Right cardiac atrium (tissue), 5 donors: ENCODE measurements at regions not wholly inside any gene's neighbourhood (a gene's known extent, or its start where the extent isn't known, plus 50 kb on each side); places are given as distances from the start of the nearest gene placed in this dataset.
"Not testable (repeated sequence)": the region's sequence is repeated elsewhere in the genome, so short reads cannot be mapped to it uniquely, and the experiment has no call there.

ENCODE experiments used
- ATAC-seq, 2 donors: fragments of 200-7000 bp; cut with Tn5 transposase; one replicate each; pipeline versions ENCODE4 v1.8.0 to v1.9.1; 2020; ENCODE audit warnings: moderate library complexity in 2 of 2, mild to moderate bottlenecking in 1 of 2
- DNase-seq, 3 donors: peaks; one replicate each; pipeline ENCODE4 v3.0.0-alpha.2; 2020
- H3K27ac ChIP-seq: one replicate; pipeline ENCODE4 v1.5.1; 2013; ENCODE audit warnings: mild to moderate bottlenecking, low read length, control low read depth, moderate library complexity
- H3K27me3 ChIP-seq: one replicate; pipeline ENCODE4 v1.6.1; 2013; ENCODE audit not compliant: control insufficient read depth, insufficient read depth
- H3K4me1 ChIP-seq: one replicate; pipeline ENCODE4 v1.6.1; 2013; ENCODE audit warnings: low read length; ENCODE audit not compliant: control insufficient read depth, insufficient read depth
- H3K4me3 ChIP-seq: one replicate; pipeline ENCODE4 v1.5.1; 2013; ENCODE audit warnings: low read length, control low read depth
- H3K9me3 ChIP-seq: one replicate; pipeline ENCODE4 v1.6.1; 2013; ENCODE audit warnings: low read length; ENCODE audit not compliant: control insufficient read depth
- WGBS: extraction: QIAGEN DNeasy Blood & Tissue Kit; methylation state at CpG from one replicate; pipeline ENCODE4 v1.1.7; 2013; 5-methylcytosine and 5-hydroxymethylcytosine counted together
- intact Hi-C, 4 donors: fragments of 100-400 bp; cut with DNase I; formaldehyde crosslinking; loops; one replicate each; pipeline versions ENCODE4 v1.11.0 to v1.14.0; 2022 to 2023
- donor health status: healthy with polysubstance abuse.
- donor health status: DM: no; HTN: yes; CAD: no.
- donor health status: DM: no; HTN: no; CAD: no.
- donor health status: DM: no; HTN: yes; CAD: no; lungs with severe emphysema.
- donor health status: DM: yes; HTN: yes; CAD: no.

DNA sequence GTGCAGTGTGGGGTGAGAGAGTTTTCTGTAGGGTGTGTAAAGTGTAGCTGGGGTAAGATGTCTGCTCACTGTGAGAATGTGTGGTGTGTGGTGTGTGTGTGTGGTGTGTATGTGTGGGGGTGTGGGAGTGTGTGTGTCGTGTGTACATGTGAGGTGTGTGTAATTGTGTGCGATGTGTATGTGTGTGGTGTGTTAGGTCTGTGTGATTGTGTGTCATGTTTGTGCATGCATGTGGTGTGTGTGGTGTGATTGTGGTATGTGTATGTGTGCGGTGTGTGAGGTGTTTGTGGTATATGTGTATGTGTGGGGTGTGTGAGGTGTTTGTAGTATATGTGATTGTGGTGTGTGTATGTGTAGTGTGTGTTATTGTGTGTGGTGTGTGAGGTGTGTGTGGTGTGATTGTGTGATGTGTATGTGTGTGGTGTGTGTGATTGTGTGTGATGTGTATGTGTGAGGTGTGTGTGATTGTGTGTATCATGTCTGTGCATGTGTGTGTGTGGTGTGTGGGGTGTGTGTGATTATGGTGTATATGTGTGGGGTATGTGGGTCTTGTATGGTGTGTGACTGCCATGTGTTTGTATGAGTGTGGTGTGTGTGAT lies 241.7 kb upstream of the HDAC4 start:
- intact Hi-C loops = no loop called here
- Histone ChIP-seq H3K27me3 (no peaks in the 10 kb centered on the region), H3K27ac (no peak overlapping the region), H3K4me1 (no peaks in the 10 kb centered on the region), H3K4me3 (no peak overlapping the region), H3K9me3 (no peaks in the 10 kb centered on the region)
- no peak for ATAC-seq
- DNase-seq = no peak
- 77% methylated on average over 3 of the region's 3 CpGs for WGBS

DNA sequence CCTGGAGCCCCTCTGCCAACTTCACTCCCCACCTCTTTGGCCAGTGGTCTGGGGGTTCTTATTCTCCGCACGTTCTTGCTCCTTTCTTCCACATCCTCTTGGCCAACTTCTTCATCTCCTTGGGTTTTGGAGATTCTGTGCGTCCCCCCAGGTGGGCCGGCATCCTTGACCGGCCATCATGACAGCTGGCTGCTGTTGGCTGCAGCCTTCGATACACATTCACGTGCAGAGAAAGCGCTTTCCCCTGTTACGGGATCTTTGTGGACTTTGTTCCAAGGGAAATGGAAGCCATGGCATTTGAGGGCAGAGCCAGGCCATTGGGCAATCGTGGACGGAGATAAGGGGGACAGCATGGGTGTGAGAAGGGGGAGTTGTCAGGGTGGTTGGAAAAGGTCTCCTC lies 241.1 kb upstream of the HDAC4 start:
- H3K27me3 ChIP-seq, H3K4me1 ChIP-seq, H3K27ac ChIP-seq, DNase-seq, intact Hi-C loops, ATAC-seq, H3K9me3 ChIP-seq, H3K4me3 ChIP-seq: not testable (repeated sequence)
- WGBS = 80% methylated on average over 11 of the region's 11 CpGs

DNA sequence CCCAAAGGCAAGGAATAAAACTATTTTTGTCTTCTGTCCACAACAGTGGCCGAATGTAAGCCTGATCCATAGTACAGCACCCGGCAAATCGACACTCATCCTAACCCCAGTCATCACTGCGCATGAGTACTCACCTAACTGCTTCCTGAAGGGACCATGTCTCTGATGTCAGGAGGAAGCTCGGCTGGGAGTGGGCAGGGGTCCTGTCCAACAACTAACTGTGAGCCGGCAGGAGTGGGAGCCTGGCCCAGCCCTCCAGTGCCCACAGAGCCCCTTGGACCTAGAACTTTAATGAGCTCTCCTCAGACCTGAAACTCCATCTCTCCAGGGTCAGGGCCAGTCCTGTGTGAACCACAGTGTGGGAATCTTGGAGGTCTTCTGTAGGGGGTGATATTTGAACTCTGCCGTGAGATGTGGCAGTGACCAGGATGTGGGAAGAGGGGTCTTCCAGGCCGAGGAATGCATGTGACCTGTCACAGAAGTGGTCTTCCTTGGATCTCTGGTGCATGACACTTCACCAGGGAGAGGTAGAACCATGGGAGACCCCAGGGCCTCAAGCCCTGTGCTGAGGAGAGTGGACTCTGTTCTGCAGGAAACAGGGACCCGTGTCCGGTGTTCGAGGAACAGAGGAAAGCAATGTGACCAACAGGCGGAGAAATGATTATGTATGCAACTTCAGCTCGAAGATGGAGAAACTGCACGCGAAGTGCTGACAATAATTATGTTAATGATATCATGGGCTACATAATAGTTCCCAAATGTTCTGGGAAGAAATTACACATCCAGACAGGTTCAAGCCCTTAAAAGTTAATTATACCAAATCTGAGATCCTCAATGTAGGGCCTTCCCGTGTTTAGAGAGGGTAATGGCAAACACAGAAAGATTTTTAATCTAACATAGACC lies 240.1 kb upstream of the HDAC4 start:
- DNase-seq (no peak), ATAC-seq (no peak)
- Histone ChIP-seq H3K4me3 (no peak overlapping the region), H3K4me1 (no peaks in the 10 kb centered on the region), H3K9me3 (no peaks in the 10 kb centered on the region), H3K27ac (no peak overlapping the region), H3K27me3 (no peaks in the 10 kb centered on the region)
- intact Hi-C loops = no loop called here
- WGBS = 87% methylated on average over 16 of the region's 16 CpGs

DNA sequence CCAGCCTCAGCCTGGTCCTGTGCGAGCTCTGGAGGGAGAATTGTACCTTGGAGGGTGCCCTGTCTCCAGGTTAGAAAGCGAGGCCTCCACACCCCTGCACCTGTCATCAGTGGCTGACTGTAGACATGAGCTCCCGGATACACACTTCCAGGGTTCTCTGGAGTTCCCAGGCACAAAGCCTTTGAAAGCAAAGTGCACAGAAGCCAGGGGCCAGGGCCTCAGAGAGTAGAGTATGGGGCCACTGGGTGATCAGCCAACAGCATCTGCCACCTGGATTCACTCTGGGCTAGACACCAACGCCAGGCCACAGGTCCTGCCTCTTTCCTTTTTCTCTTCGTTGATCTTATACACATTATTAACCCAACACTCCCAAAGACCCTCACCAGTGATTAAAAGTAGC lies 239.4 kb upstream of the HDAC4 start:
- WGBS = 73% methylated on average over 5 of the region's 5 CpGs

DNA sequence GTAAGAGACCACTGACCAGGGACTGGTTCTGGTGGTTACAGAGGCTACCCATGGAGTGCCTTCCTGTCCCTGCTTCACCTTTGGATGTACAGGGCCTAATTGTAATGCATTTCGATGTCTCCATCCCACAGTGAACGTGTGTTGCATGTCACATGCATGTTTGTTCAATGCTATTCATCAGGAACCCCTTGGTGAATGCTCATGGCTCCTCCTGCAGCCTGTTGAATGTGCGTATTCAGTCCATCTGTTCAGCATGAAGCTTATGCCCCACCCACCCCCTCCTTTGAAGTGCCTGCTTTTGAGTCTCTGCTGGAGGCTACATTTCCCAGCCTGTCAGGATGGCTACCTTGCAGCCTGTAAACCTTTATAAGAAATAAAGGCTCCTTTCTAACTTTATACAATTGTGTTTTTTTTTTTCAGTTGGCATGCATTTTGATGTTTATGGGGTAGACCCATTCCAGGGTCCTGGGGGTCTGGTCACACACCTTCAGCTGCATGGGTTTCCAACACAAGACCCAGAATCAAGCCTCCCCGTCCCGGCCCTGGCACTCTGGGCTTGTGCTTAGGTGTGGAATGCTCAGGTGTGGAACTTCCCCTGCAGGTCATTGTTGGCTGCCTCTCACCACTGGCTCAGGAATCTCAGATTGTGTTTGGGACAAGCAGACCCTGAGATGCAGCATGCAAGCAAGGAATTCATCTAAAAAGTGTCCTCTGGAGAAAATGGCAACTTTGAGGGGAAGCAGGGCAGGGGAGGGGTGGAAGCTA lies 238.8 kb upstream of the HDAC4 start:
- DNase-seq (no peak), ATAC-seq (no peak)
- Histone ChIP-seq H3K27ac (no peak overlapping the region), H3K4me3 (no peak overlapping the region), H3K27me3 (no peaks in the 10 kb centered on the region), H3K9me3 (no peaks in the 10 kb centered on the region), H3K4me1 (no peaks in the 10 kb centered on the region)
- intact Hi-C loops = no loop called here
- 81% methylated on average over 5 of the region's 5 CpGs for WGBS

More for the DNA sequence above, 239.4 kb upstream of the HDAC4 start:
- Histone ChIP-seq H3K4me1 (no peaks in the 10 kb centered on the region), H3K27me3 (no peaks in the 10 kb centered on the region), H3K9me3 (no peaks in the 10 kb centered on the region), H3K27ac (no peak overlapping the region), H3K4me3 (no peak overlapping the region)
- no peak for ATAC-seq
- DNase-seq = no peak
- intact Hi-C loops = no loop called here

DNA sequence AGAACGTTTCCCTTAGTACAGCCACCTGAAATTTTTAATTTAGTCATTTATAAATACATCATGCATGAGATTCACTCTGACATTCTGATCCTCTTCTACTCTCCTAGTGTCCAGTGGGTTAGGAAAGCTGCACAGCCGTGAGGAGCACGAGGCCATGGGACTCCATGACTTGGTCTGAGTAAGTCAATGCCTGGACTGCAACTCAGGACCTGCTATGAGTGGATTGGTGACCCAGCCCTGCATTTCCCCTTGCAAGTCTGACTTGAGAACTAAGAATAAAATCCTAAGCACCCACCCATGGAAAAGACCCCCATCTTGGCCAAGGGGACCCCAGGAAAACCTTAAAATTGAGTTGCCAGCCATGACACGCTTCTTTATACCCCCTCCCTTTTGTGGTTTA lies 237.6 kb upstream of the HDAC4 start:
- Histone ChIP-seq H3K27me3 (no peaks in the 10 kb centered on the region), H3K27ac (no peak overlapping the region), H3K4me1 (no peaks in the 10 kb centered on the region), H3K9me3 (no peaks in the 10 kb centered on the region), H3K4me3 (no peak overlapping the region)
- ATAC-seq (no peak), DNase-seq (no peak)
- intact Hi-C loops = no loop called here
- WGBS = 75% methylated on average over 4 of the region's 4 CpGs

DNA sequence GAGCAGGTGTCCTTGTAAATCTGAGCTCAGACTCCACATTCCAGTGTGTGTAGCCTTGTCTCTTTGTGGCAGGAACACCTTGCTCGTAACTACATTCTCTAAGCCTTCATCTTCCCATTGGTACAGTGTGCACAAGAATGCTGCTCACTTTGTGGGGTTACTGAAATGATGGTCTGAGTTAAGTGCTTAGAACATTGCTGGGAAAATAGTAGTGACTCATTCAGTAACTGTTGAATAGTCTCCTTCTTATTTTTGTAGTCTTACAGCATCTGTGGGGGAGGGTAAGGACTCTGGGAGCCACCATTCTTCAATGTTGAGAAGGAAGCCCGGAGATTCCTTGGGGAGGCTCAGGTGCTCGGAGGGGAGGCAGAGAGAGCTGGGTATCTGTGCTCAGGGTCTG lies 236.0 kb upstream of the HDAC4 start:
- no peak overlapping the region for H3K27ac ChIP-seq
- ATAC-seq (no peak), DNase-seq (no peak)
- H3K9me3 ChIP-seq = no peaks in the 10 kb centered on the region
- H3K4me1 ChIP-seq = no peaks in the 10 kb centered on the region
- WGBS = 77% methylated on average over 3 of the region's 3 CpGs
- intact Hi-C loops = no loop called here
- no peak overlapping the region for H3K4me3 ChIP-seq
- no peaks in the 10 kb centered on the region for H3K27me3 ChIP-seq

DNA sequence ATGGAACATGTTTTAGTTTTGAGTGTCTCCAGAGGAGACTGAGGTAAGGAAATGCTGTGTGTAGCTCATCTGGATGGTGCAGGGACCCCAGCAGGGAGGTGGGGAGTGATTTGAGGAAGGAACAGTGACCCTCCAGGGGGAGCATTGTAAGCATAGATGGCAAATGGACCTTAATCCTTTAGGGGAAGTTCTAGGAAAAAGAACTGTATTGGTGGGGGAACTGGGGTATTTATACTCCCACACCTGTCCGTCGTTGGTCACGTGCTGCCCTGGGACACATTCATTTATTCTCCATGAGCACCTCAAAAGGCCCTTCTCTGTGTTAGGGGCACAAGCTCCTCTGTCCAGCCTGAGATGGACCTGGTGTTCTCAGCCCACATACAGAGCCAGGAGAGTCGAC lies 233.9 kb upstream of the HDAC4 start:
- ATAC-seq = no peak
- Histone ChIP-seq H3K4me1 (no peaks in the 10 kb centered on the region), H3K27ac (no peak overlapping the region), H3K9me3 (no peaks in the 10 kb centered on the region), H3K27me3 (no peaks in the 10 kb centered on the region), H3K4me3 (no peak overlapping the region)
- DNase-seq = no peak
- 93% methylated on average over 4 of the region's 4 CpGs for WGBS
- intact Hi-C loops = no loop called here

DNA sequence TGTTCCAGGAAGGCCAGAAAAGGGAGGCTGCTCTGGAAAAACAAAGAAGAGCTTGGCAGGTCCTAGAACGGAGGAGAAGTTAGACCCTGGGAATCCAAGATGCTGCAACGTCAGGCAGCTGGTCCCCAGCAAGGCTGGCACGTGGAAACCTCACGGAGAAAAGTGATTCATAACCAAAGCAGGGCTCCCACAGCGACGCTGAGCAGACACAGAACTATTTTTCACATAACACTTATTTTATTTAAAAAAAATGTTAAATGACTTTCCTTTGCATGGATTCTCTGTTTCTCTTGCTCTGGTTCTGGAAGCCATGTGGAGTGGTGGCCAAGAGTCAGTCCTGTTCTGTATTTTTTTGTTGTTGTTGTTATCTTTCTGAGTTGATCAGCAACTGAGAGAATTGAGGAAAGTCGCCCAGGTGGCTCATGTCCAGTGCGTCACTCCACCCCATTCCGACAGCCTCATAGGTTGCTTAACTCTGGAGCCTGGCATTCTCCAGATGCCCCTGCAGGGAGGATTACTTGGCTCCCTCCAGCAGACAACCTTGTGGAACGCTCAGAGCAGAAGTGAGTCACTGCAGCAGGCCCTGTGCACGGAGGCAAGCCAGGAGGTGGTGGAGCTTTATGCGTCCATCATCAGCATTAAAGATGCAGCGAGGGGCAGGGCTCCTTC lies 229.9 kb upstream of the HDAC4 start:
- intact Hi-C loops = no loop called here
- no peak for DNase-seq
- Histone ChIP-seq H3K27ac (no peak overlapping the region), H3K9me3 (no peaks in the 10 kb centered on the region), H3K27me3 (no peaks in the 10 kb centered on the region), H3K4me1 (no peaks in the 10 kb centered on the region), H3K4me3 (no peak overlapping the region)
- WGBS = 55% methylated on average over 13 of the region's 13 CpGs
- ATAC-seq = peak; percentile 52 to 57

DNA sequence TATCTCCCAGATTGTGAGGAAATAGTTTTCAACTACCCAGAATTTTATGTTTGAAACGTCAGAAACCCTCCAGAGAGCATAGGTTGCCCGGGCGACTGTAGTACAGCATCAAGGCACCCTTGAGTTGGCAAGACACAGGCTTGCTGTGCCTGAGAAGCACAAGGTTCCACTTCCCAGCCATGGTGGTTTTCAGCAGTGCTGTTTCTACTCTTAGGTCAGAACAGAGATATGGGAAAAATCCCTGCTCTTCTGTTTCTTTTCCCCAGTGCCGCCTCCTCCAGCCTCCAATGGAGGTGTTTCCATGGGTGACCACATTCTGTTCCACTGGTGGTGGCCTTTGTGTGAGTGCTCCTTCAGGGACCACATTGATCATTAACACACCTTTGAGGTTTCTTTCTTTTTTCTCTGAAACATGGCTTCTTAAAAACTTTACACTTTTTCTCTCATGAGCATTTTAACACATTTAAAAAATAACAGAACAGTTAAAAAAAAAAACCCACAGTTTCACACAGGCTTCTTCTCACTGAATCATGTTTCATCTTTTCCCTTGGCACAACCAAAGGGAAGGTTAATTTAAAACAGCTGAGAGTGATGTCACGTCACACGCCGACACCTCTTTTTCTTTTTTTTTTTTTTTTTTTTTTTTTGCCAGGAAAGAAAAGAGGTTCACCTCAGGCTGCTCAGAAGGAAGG lies 229.3 kb upstream of the HDAC4 start:
- H3K4me3 ChIP-seq = no peak overlapping the region
- no peak for ATAC-seq
- H3K27me3 ChIP-seq = no peaks in the 10 kb centered on the region
- intact Hi-C loops = no loop called here
- H3K4me1 ChIP-seq = no peaks in the 10 kb centered on the region
- H3K27ac ChIP-seq = no peak overlapping the region
- WGBS = 72% methylated on average over 7 of the region's 7 CpGs
- H3K9me3 ChIP-seq = no peaks in the 10 kb centered on the region
- no peak for DNase-seq
